GM12878 (cell line): ENCODE measurements at regions not wholly inside any gene's neighbourhood (a gene's known extent, or its start where the extent isn't known, plus 50 kb on each side); places are given as distances from the start of the nearest gene placed in this dataset.
"Not testable (repeated sequence)": the region's sequence is repeated elsewhere in the genome, so short reads cannot be mapped to it uniquely, and the experiment has no call there.

ENCODE experiments used
- ATAC-seq: fragments of 200-7000 bp; cut with Tn5 transposase; 3 replicates; pipeline ENCODE4 v1.9.1; 2020; ENCODE audit warnings: mild to moderate bottlenecking, moderate library complexity
- BruUV-seq: library from RNA; stranded (reverse); fragments of 400-500 nt; replicated peaks from 2 replicates; lab custom pipeline; 2021; lab: Mats Ljungman, UMichigan
- CTCF ChIA-PET: fragments of 300-600 bp; sonication (Branson Sonifier 250); formaldehyde crosslinking; extraction: SDS; loops from one replicate; lab custom pipeline; 2021; ENCODE audit warnings: inconsistent platforms; lab: Yijun Ruan, JAX
- POLR2A ChIA-PET: fragments of 350-600 bp; formaldehyde crosslinking; extraction: SDS; loops from one replicate; lab custom pipeline; 2021; ENCODE audit warnings: inconsistent platforms; lab: Charles Lee
- RAD21 ChIA-PET: fragments of 300-600 bp; sonication (Branson Sonifier 250); formaldehyde crosslinking; loops from one replicate; lab custom pipeline; 2023; ENCODE audit warnings: antibody characterized with exemption; ENCODE audit not compliant: unreplicated experiment; lab: Charles Lee
- SMC1A ChIA-PET: fragments of 300-600 bp; sonication (Branson Sonifier 250); formaldehyde crosslinking; loops from one replicate; lab custom pipeline; 2023; ENCODE audit not compliant: unreplicated experiment, uncharacterized antibody; lab: Charles Lee
- DNase-seq: peaks from one replicate; pipeline ENCODE4 v3.0.0-alpha.2; 2011; ENCODE audit warnings: low read depth, low spot score
- FAIRE-seq: peaks from 3 replicates; lab custom pipeline; 2011; peaks lifted over from hg19 to GRCh38; lab: Jason Lieb, UNC
- H2AFZ ChIP-seq: 2 replicates; pipeline ENCODE4 v1.6.0; 2011; ENCODE audit warnings: low read depth, low read length, control low read depth; ENCODE audit not compliant: control insufficient read depth
- H3K27ac ChIP-seq: 2 replicates; pipeline ENCODE4 v1.5.1; 2011; ENCODE audit warnings: control low read depth; ENCODE audit not compliant: control insufficient read depth, insufficient read depth
- H3K27me3 ChIP-seq, 2 experiments: replicated peaks in 1 of 2; 2 replicates each; pipeline versions ENCODE4 v1.6.0 to v1.6.1; 2011; ENCODE audit warnings: low read length in 1 of 2; ENCODE audit not compliant: control insufficient read depth in 2 of 2, insufficient read depth in 2 of 2
- H3K36me3 ChIP-seq, 2 experiments: 2 replicates each; pipeline ENCODE4 v1.5.1; 2011; ENCODE audit warnings: low read length in 1 of 2; ENCODE audit not compliant: control insufficient read depth in 2 of 2, insufficient read depth in 2 of 2
- H3K4me1 ChIP-seq: 2 replicates; pipeline ENCODE4 v1.6.1; 2011; ENCODE audit warnings: mild to moderate bottlenecking, low read length, moderate library complexity, mixed read lengths; ENCODE audit not compliant: control insufficient read depth, insufficient read depth
- H3K4me2 ChIP-seq: 2 replicates; pipeline ENCODE4 v1.6.0; 2011; ENCODE audit warnings: control low read depth; ENCODE audit not compliant: control insufficient read depth, insufficient read depth
- H3K4me3 ChIP-seq: fragments of 200-600 bp; sonication (generic); 2 replicates; pipeline ENCODE4 v1.5.1; 2016
- H3K79me2 ChIP-seq: 2 replicates; pipeline ENCODE4 v1.6.0; 2011; ENCODE audit warnings: low read length; ENCODE audit not compliant: control insufficient read depth, insufficient read depth
- H3K9ac ChIP-seq: 2 replicates; pipeline ENCODE4 v1.8.0; 2011; ENCODE audit warnings: low read length, control low read depth, mixed read lengths; ENCODE audit not compliant: control insufficient read depth, insufficient read depth
- H3K9me3 ChIP-seq: replicated peaks from 3 replicates; pipeline ENCODE4 v1.5.1; 2011; ENCODE audit warnings: mild to moderate bottlenecking, low read length; ENCODE audit not compliant: control insufficient read depth, insufficient read depth
- H4K20me1 ChIP-seq: 2 replicates; pipeline ENCODE4 v1.6.0; 2011; ENCODE audit not compliant: control insufficient read depth, insufficient read depth
- WGBS: methylation state at CpG from one replicate; pipeline ENCODE4 v1.1.6; 2016; ENCODE audit warnings: low lambda C conversion rate; ENCODE audit not compliant: insufficient replicate concordance, insufficient coverage; ENCODE audit errors: missing lambda C conversion rate; 5-methylcytosine and 5-hydroxymethylcytosine counted together
- in situ Hi-C: fragments of 300-500 bp; cut with MboI; formaldehyde crosslinking; loops from 9 replicates; pipeline ENCODE4 v1.14.3; 2018; ENCODE audit warnings: mixed read lengths
- intact Hi-C: fragments of 100-400 bp; cut with micrococcal nuclease; formaldehyde crosslinking; loops from one replicate; pipeline ENCODE4 v1.14.2; 2022; ENCODE audit not compliant: unreplicated experiment

- CTCF ChIA-PET, H3K4me3 ChIP-seq, H3K27ac ChIP-seq, DNase-seq, H4K20me1 ChIP-seq, H3K4me2 ChIP-seq, H3K9ac ChIP-seq, H3K9me3 ChIP-seq, BruUV-seq, H3K36me3 ChIP-seq, H3K79me2 ChIP-seq, SMC1A ChIA-PET, H2AFZ ChIP-seq, H3K4me1 ChIP-seq, POLR2A ChIA-PET, RAD21 ChIA-PET, FAIRE-seq, H3K27me3 ChIP-seq, ATAC-seq, in situ Hi-C loops: not testable (repeated sequence)
- intact Hi-C loops = loop anchor here (10.0 kb wide), 1 partner anchor 145 kb away; no protein-coding TSS in a partner anchor
- 38% methylated on average over 4 of the region's 4 CpGs for WGBS
Measured at GRCh38 chr3:43229865-43230264, 56.5 kb upstream of the SNRK start.

GRCh38 chr3:43227685-43228084 lies 58.7 kb upstream of the SNRK start:
- CTCF ChIA-PET, BruUV-seq, H3K27ac ChIP-seq, H3K4me2 ChIP-seq, POLR2A ChIA-PET, H2AFZ ChIP-seq, SMC1A ChIA-PET, ATAC-seq, H3K36me3 ChIP-seq, H3K27me3 ChIP-seq, H4K20me1 ChIP-seq, in situ Hi-C loops, RAD21 ChIA-PET, H3K79me2 ChIP-seq, H3K9ac ChIP-seq, FAIRE-seq, H3K4me1 ChIP-seq, H3K9me3 ChIP-seq, DNase-seq, H3K4me3 ChIP-seq: not testable (repeated sequence)
- 0% methylated on average over 1 of the region's 1 CpG for WGBS
- intact Hi-C loops = loop anchor here (10.0 kb wide), 1 partner anchor 147 kb away; no protein-coding TSS in a partner anchor
